ENCODE measurements at regions not wholly inside any gene's neighbourhood (a gene's known extent, or its start where the extent isn't known, plus 50 kb on each side); places are given as distances from the start of the nearest gene placed in this dataset.
"Not testable (repeated sequence)": the region's sequence is repeated elsewhere in the genome, so short reads cannot be mapped to it uniquely, and the experiment has no call there.

GRCh38 chr2:17146358-17146757 is 371.9 kb downstream of the RAD51AP2 start:
- TF ChIP-seq, protein P1, sequence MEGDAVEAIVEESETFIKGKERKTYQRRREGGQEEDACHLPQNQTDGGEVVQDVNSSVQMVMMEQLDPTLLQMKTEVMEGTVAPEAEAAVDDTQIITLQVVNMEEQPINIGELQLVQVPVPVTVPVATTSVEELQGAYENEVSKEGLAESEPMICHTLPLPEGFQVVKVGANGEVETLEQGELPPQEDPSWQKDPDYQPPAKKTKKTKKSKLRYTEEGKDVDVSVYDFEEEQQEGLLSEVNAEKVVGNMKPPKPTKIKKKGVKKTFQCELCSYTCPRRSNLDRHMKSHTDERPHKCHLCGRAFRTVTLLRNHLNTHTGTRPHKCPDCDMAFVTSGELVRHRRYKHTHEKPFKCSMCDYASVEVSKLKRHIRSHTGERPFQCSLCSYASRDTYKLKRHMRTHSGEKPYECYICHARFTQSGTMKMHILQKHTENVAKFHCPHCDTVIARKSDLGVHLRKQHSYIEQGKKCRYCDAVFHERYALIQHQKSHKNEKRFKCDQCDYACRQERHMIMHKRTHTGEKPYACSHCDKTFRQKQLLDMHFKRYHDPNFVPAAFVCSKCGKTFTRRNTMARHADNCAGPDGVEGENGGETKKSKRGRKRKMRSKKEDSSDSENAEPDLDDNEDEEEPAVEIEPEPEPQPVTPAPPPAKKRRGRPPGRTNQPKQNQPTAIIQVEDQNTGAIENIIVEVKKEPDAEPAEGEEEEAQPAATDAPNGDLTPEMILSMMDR (IDR thresholded peaks at IDR 0.05; ENCODE audit: insufficient read depth, low read depth, low read length, missing control alignments) = no peak
- no peak for DNase-seq (ENCODE audit: low read depth)
- no peak overlapping the region for H3K4me3 ChIP-seq (ENCODE audit: low read length)

GRCh38 chr2:17136877-17137276 is 381.4 kb downstream of the RAD51AP2 start:
- DNase-seq (ENCODE audit: low read depth) = no peak

DNA sequence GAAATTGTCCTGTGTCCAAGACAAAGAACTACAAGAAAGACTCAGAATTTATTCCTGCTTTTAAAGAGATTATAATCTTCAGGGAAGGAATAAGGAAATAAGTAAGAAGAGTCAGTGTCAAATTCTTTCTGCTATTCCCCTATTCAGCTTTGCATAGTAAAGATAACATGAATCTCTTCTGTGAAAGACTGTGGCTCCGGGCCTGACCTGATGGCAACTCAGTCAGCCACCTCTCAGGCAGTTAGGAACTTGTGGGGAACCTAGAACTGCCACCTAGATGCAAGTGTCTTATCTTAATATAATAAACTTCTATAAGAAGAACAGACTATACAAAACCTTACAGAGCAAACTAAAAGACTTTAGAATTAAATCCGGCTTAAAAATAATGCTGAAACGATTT is 382.0 kb downstream of the RAD51AP2 start:
- TF ChIP-seq, protein P1 (IDR thresholded peaks at IDR 0.05; ENCODE audit: insufficient read depth, low read depth, low read length, missing control alignments) = no peak
- no peak for DNase-seq (ENCODE audit: low read depth)
- no peak overlapping the region for H3K4me3 ChIP-seq (ENCODE audit: low read length)

More at GRCh38 chr2:17136877-17137276, 381.4 kb downstream of the RAD51AP2 start:
- TF ChIP-seq, protein P1 (IDR thresholded peaks at IDR 0.05; ENCODE audit: insufficient read depth, low read depth, low read length, missing control alignments) = no peak
- no peak overlapping the region for H3K4me3 ChIP-seq (ENCODE audit: low read length)

GRCh38 chr2:17135619-17136018 is 382.6 kb downstream of the RAD51AP2 start:
- H3K4me3 ChIP-seq (ENCODE audit: low read length) = no peak overlapping the region
- TF ChIP-seq, protein P1 (IDR thresholded peaks at IDR 0.05; ENCODE audit: insufficient read depth, low read depth, low read length, missing control alignments) = no peak
- no peak for DNase-seq (ENCODE audit: low read depth)

- TF ChIP-seq, protein P1 (IDR thresholded peaks at IDR 0.05; ENCODE audit: insufficient read depth, low read depth, low read length, missing control alignments) = no peak
Measured at GRCh38 chr2:17133052-17133671, 385.1 kb downstream of the RAD51AP2 start.

GRCh38 chr2:17130627-17131026 is 387.6 kb downstream of the RAD51AP2 start:
- not testable (repeated sequence) for H3K4me3 ChIP-seq (ENCODE audit: low read length); DNase-seq (ENCODE audit: low read depth)

More at GRCh38 chr2:17133052-17133671, 385.1 kb downstream of the RAD51AP2 start:
- H3K4me3 ChIP-seq (ENCODE audit: low read length) = no peak overlapping the region
- no peak for DNase-seq (ENCODE audit: low read depth)

- TF ChIP-seq, protein P1 (IDR thresholded peaks at IDR 0.05; ENCODE audit: insufficient read depth, low read depth, low read length, missing control alignments) = no peak
Measured at GRCh38 chr2:17125989-17126620, 392.1 kb downstream of the RAD51AP2 start.

More at GRCh38 chr2:17125989-17126620, 392.1 kb downstream of the RAD51AP2 start:
- no peak overlapping the region for H3K4me3 ChIP-seq (ENCODE audit: low read length)
- DNase-seq (ENCODE audit: low read depth) = no peak
